GM12878 (cell line): ENCODE measurements at regions not wholly inside any gene's neighbourhood (a gene's known extent, or its start where the extent isn't known, plus 50 kb on each side); places are given as distances from the start of the nearest gene placed in this dataset.

Experiments
- ATF2 ChIP-seq: IDR thresholded peaks from 2 replicates; pipeline ENCODE4 v1.6.1; 2012; ENCODE audit warnings: low read length, inconsistent platforms
- BRCA1 ChIP-seq: IDR thresholded peaks from 2 replicates; pipeline ENCODE4 v1.6.1; 2011; ENCODE audit warnings: low read depth, low read length, improper control_type of control experiment
- CTCF ChIP-seq, 3 experiments: IDR thresholded peaks in 2 of 3; conservative IDR thresholded peaks in 1 of 3; 2 replicates each; pipeline ENCODE4 v1.5.1; 2011; ENCODE audit warnings: low read depth in 3 of 3, low read length in 3 of 3, mild to moderate bottlenecking in 3 of 3, control low read depth in 2 of 3, moderate library complexity in 2 of 3, inconsistent platforms in 1 of 3, mixed read lengths in 1 of 3; ENCODE audit not compliant: control insufficient read depth in 2 of 3, insufficient read depth in 1 of 3; ENCODE audit errors: extremely low read depth in 1 of 3
- CUX1 ChIP-seq: IDR thresholded peaks from 2 replicates; pipeline ENCODE4 v1.6.1; 2012; ENCODE audit warnings: improper control_type of control experiment, low read depth, low read length; ENCODE audit not compliant: insufficient replicate concordance
- EP300 ChIP-seq, 2 experiments: fragments of 150-350 bp in 1 of 2; IDR thresholded peaks; 2 replicates each; pipeline ENCODE4 v1.6.1; 2011 to 2012; ENCODE audit warnings: low read depth in 2 of 2, low read length in 2 of 2, borderline replicate concordance in 1 of 2, improper control_type of control experiment in 1 of 2, inconsistent platforms in 1 of 2; ENCODE audit not compliant: control insufficient read depth in 1 of 2
- MAX ChIP-seq: IDR thresholded peaks from 2 replicates; pipeline ENCODE4 v1.6.1; 2012; ENCODE audit warnings: low read depth, low read length, improper control_type of control experiment
- MLLT1 ChIP-seq: fragments of 450-650 bp; IDR thresholded peaks from 2 replicates; pipeline ENCODE4 v1.6.1; 2016; ENCODE audit warnings: mild to moderate bottlenecking
- PRDM15 ChIP-seq: fragments of 450-650 bp; formaldehyde crosslinking; IDR thresholded peaks from 2 replicates; pipeline ENCODE4 v1.4.0; 2020; ENCODE audit warnings: mild to moderate bottlenecking, moderate library complexity
- RAD21 ChIP-seq: IDR thresholded peaks from 2 replicates; pipeline ENCODE4 v1.6.1; 2011; ENCODE audit warnings: mild to moderate bottlenecking, low read depth, low read length, moderate library complexity; ENCODE audit not compliant: insufficient read depth
- SP1 ChIP-seq: IDR thresholded peaks from one replicate; pipeline ENCODE4 v1.6.1; 2011; ENCODE audit warnings: low read depth, low read length
- SUZ12 ChIP-seq: fragments of 200-600 bp; sonication (generic); IDR thresholded peaks from one replicate; pipeline ENCODE4 v1.6.1; 2018; ENCODE audit warnings: antibody characterized with exemption, mild to moderate bottlenecking; ENCODE audit not compliant: unreplicated experiment
- TAF1 ChIP-seq: IDR thresholded peaks from 2 replicates; pipeline ENCODE4 v1.6.1; 2011; ENCODE audit warnings: mild to moderate bottlenecking, low read depth, low read length, borderline replicate concordance

GRCh38 chr2:6510532-6510931 lies 355.2 kb downstream of the CMPK2 start:
- TF ChIP-seq TAF1, result no peak
- TF ChIP-seq CTCF (IDR thresholded peaks at IDR 0.05 in 2 of 3, conservative IDR thresholded peaks at IDR 0.05 in 1 of 3; ENCODE audit: control insufficient read depth in 2 of 3, extremely low read depth in 1 of 3, insufficient read depth in 1 of 3, low read depth in 3 of 3, low read length in 3 of 3), result no peak
- TF ChIP-seq EP300 (IDR thresholded peaks at IDR 0.05; ENCODE audit: borderline replicate concordance in 1 of 2, control insufficient read depth in 1 of 2, low read depth in 2 of 2, low read length in 2 of 2), result no peak
- TF ChIP-seq RAD21, result no peak
- no peak for TF ChIP-seq BRCA1
- TF ChIP-seq CUX1, result no peak
- TF ChIP-seq MAX, result no peak
- TF ChIP-seq SUZ12, result no peak
- no peak for TF ChIP-seq MLLT1
- no peak for TF ChIP-seq SP1
- no peak for TF ChIP-seq PRDM15 (CRISPR knock-in tag)
- no peak for TF ChIP-seq ATF2
